Mucosa of rectum (tissue), 2 donors: ENCODE measurements at regions not wholly inside any gene's neighbourhood (a gene's known extent, or its start where the extent isn't known, plus 50 kb on each side); places are given as distances from the start of the nearest gene placed in this dataset.

Experiments
- H3K27ac ChIP-seq, 2 donors: one replicate each; pipeline ENCODE4 v1.7.0; 2013; ENCODE audit warnings: inconsistent platforms in 2 of 2, low read depth in 2 of 2, low read length in 2 of 2
- H3K27me3 ChIP-seq, 2 donors: one replicate each; pipeline ENCODE4 v1.7.0; 2013; ENCODE audit warnings: low read length in 2 of 2; ENCODE audit not compliant: control insufficient read depth in 2 of 2, insufficient read depth in 2 of 2
- H3K36me3 ChIP-seq, 2 donors: one replicate each; pipeline ENCODE4 v1.7.0; 2013; ENCODE audit warnings: low read length in 2 of 2; ENCODE audit not compliant: control insufficient read depth in 2 of 2, insufficient read depth in 2 of 2
- H3K4me1 ChIP-seq, 2 donors: one replicate each; pipeline ENCODE4 v1.7.0; 2013; ENCODE audit warnings: low read length in 2 of 2, mild to moderate bottlenecking in 1 of 2; ENCODE audit not compliant: control insufficient read depth in 2 of 2, insufficient read depth in 2 of 2
- H3K4me3 ChIP-seq, 2 donors: one replicate each; pipeline ENCODE4 v1.7.0; 2013; ENCODE audit warnings: low read length in 2 of 2
- H3K9ac ChIP-seq, 2 donors: one replicate each; pipeline ENCODE4 v1.7.0; 2013; ENCODE audit warnings: low read length in 2 of 2, low read depth in 1 of 2, mild to moderate bottlenecking in 1 of 2
- H3K9me3 ChIP-seq, 2 donors: one replicate each; pipeline ENCODE4 v1.7.0; 2013; ENCODE audit warnings: low read length in 2 of 2; ENCODE audit not compliant: control insufficient read depth in 2 of 2
- donor health status: healthy.
- donor health status: Normal muscosa, but diverticular disease.

GRCh38 chr22:22042009-22042408 is 59.4 kb upstream of the TOP3B start:
- Histone ChIP-seq H3K27me3 (peaks cover 0 to 5% of the 10 kb centered on the region in 2 donors), H3K9me3 (no peaks in the 10 kb centered on the region), H3K27ac (no peak overlapping the region)

GRCh38 chr22:22040908-22041307 is 58.3 kb upstream of the TOP3B start:
- no peaks in the 10 kb centered on the region for H3K4me1 ChIP-seq
- H3K27me3 ChIP-seq = peaks cover 0 to 5% of the 10 kb centered on the region in 2 donors
- no peak overlapping the region for H3K4me3 ChIP-seq
- no peaks in the 10 kb centered on the region for H3K36me3 ChIP-seq
- no peaks in the 10 kb centered on the region for H3K9me3 ChIP-seq
- H3K27ac ChIP-seq = no peak overlapping the region
- H3K9ac ChIP-seq = no peak overlapping the region

More at GRCh38 chr22:22042009-22042408, 59.4 kb upstream of the TOP3B start:
- no peaks in the 10 kb centered on the region for H3K36me3 ChIP-seq
- no peak overlapping the region for H3K9ac ChIP-seq
- H3K4me3 ChIP-seq = no peak overlapping the region
- H3K4me1 ChIP-seq = no peaks in the 10 kb centered on the region

- H3K9ac ChIP-seq = no peak overlapping the region
- no peaks in the 10 kb centered on the region for H3K36me3 ChIP-seq
- no peaks in the 10 kb centered on the region for H3K4me1 ChIP-seq
- H3K27me3 ChIP-seq = peaks cover 0 to 3% of the 10 kb centered on the region in 2 donors
- no peaks in the 10 kb centered on the region for H3K9me3 ChIP-seq
- no peak overlapping the region for H3K27ac ChIP-seq
- no peak overlapping the region for H3K4me3 ChIP-seq
These were observed 57.9 kb upstream of the TOP3B start for GRCh38 chr22:22040472-22040871.

- Histone ChIP-seq H3K9ac (no peak overlapping the region), H3K36me3 (no peaks in the 10 kb centered on the region), H3K4me1 (no peaks in the 10 kb centered on the region), H3K4me3 (no peak overlapping the region), H3K27me3 (peaks cover 0 to 2% of the 10 kb centered on the region in 2 donors), H3K9me3 (no peaks in the 10 kb centered on the region), H3K27ac (no peak overlapping the region)
These were observed 56.9 kb upstream of the TOP3B start for GRCh38 chr22:22039286-22040074.

GRCh38 chr22:22038178-22038880 is 55.7 kb upstream of the TOP3B start:
- H3K36me3 ChIP-seq = no peaks in the 10 kb centered on the region
- H3K9me3 ChIP-seq = no peaks in the 10 kb centered on the region
- H3K4me1 ChIP-seq = no peaks in the 10 kb centered on the region
- no peak overlapping the region for H3K27ac ChIP-seq
- no peak overlapping the region for H3K4me3 ChIP-seq
- no peak overlapping the region for H3K9ac ChIP-seq
- peaks cover 0 to 2% of the 10 kb centered on the region in 2 donors for H3K27me3 ChIP-seq

- peaks cover 0 to 2% of the 10 kb centered on the region in 2 donors for H3K27me3 ChIP-seq
- no peaks in the 10 kb centered on the region for H3K9me3 ChIP-seq
- no peak overlapping the region for H3K27ac ChIP-seq
- H3K4me1 ChIP-seq = no peaks in the 10 kb centered on the region
- no peak overlapping the region for H3K4me3 ChIP-seq
- no peak overlapping the region for H3K9ac ChIP-seq
- H3K36me3 ChIP-seq = no peaks in the 10 kb centered on the region
These were observed 55.2 kb upstream of the TOP3B start for GRCh38 chr22:22037740-22038139.

GRCh38 chr22:22037229-22037628 is 54.6 kb upstream of the TOP3B start:
- Histone ChIP-seq H3K9me3 (no peaks in the 10 kb centered on the region), H3K27me3 (peaks cover 0 to 4% of the 10 kb centered on the region in 2 donors), H3K4me3 (no peak overlapping the region), H3K36me3 (no peaks in the 10 kb centered on the region), H3K9ac (no peak overlapping the region), H3K27ac (no peak overlapping the region), H3K4me1 (no peaks in the 10 kb centered on the region)

GRCh38 chr22:22036588-22036987 is 54.0 kb upstream of the TOP3B start:
- Histone ChIP-seq H3K4me3 (no peak overlapping the region), H3K4me1 (no peaks in the 10 kb centered on the region)

GRCh38 chr22:22035771-22036314 is 53.3 kb upstream of the TOP3B start:
- no peaks in the 10 kb centered on the region for H3K4me1 ChIP-seq
- no peak overlapping the region for H3K9ac ChIP-seq
- H3K36me3 ChIP-seq = no peaks in the 10 kb centered on the region
- H3K9me3 ChIP-seq = no peaks in the 10 kb centered on the region
- H3K27ac ChIP-seq = no peak overlapping the region
- peaks cover 0 to 4% of the 10 kb centered on the region in 2 donors for H3K27me3 ChIP-seq
- H3K4me3 ChIP-seq = no peak overlapping the region

More at GRCh38 chr22:22036588-22036987, 54.0 kb upstream of the TOP3B start:
- H3K27me3 ChIP-seq = peaks cover 0 to 4% of the 10 kb centered on the region in 2 donors
- H3K27ac ChIP-seq = no peak overlapping the region
- no peaks in the 10 kb centered on the region for H3K9me3 ChIP-seq
- H3K36me3 ChIP-seq = no peaks in the 10 kb centered on the region
- no peak overlapping the region for H3K9ac ChIP-seq

- no peaks in the 10 kb centered on the region for H3K9me3 ChIP-seq
- H3K9ac ChIP-seq = no peak overlapping the region
- no peaks in the 10 kb centered on the region for H3K36me3 ChIP-seq
- H3K27me3 ChIP-seq = peaks cover 0 to 2% of the 10 kb centered on the region in 2 donors
- no peaks in the 10 kb centered on the region for H3K4me1 ChIP-seq
- no peak overlapping the region for H3K27ac ChIP-seq
- H3K4me3 ChIP-seq = no peak overlapping the region
These were observed 52.6 kb upstream of the TOP3B start for GRCh38 chr22:22035203-22035602.
